Esophagus squamous epithelium (tissue), 4 donors: ENCODE measurements at regions not wholly inside any gene's neighbourhood (a gene's known extent, or its start where the extent isn't known, plus 50 kb on each side); places are given as distances from the start of the nearest gene placed in this dataset.

Source experiments
- CTCF ChIP-seq, 6 experiments: fragments of 450-650 bp in 4 of 6; fragments of 200-600 bp in 2 of 6; sonication (generic) in 2 of 6; IDR thresholded peaks; one replicate each; pipeline ENCODE4 v1.5.1; 2016 to 2019; ENCODE audit warnings: antibody characterized with exemption in 6 of 6, mild to moderate bottlenecking in 4 of 6, moderate library complexity in 4 of 6
- POLR2A ChIP-seq, 4 donors: fragments of 450-650 bp; IDR thresholded peaks; one replicate each; pipeline ENCODE4 v1.6.1; 2017; ENCODE audit warnings: antibody characterized with exemption in 4 of 4, mild to moderate bottlenecking in 4 of 4, moderate library complexity in 3 of 4

GRCh38 chr1:185565302-185565701 is 168.9 kb upstream of the HMCN1 start:
- TF ChIP-seq CTCF (IDR thresholded peaks at IDR 0.05) = no peak
- no peak for TF ChIP-seq POLR2A (IDR thresholded peaks at IDR 0.05)
